WTC11 (cell line): ENCODE measurements at regions not wholly inside any gene's neighbourhood (a gene's known extent, or its start where the extent isn't known, plus 50 kb on each side); places are given as distances from the start of the nearest gene placed in this dataset.
"Not testable (repeated sequence)": the region's sequence is repeated elsewhere in the genome, so short reads cannot be mapped to it uniquely, and the experiment has no call there.

Source experiments
- ATAC-seq: fragments of 200-7000 bp; cut with Tn5 transposase; 2 replicates; pipeline ENCODE4 v1.10.0; 2021; ENCODE audit warnings: mild to moderate bottlenecking, moderate library complexity
- CTCF ChIA-PET: fragments of 300-600 bp; sonication (Branson Sonifier 250); formaldehyde crosslinking; loops from one replicate; lab custom pipeline; 2021; ENCODE audit warnings: antibody characterized with exemption; lab: Charles Lee
- POLR2A ChIA-PET: fragments of 350-600 bp; sonication (Branson Sonifier 250); formaldehyde crosslinking; loops from one replicate; lab custom pipeline; 2021; ENCODE audit warnings: antibody characterized with exemption; lab: Charles Lee
- DNase-seq: peaks from one replicate; pipeline ENCODE4 v3.0.0; 2021; ENCODE audit warnings: low spot score
- H3K27ac Mint-ChIP-seq: 2 replicates; pipeline ENCODE4 v1.8.0; 2021; ENCODE audit warnings: mixed read lengths
- H3K27me3 Mint-ChIP-seq: 2 replicates; pipeline ENCODE4 v1.8.0; 2021; ENCODE audit warnings: low read depth, mild to moderate bottlenecking, moderate library complexity, mixed read lengths
- H3K36me3 Mint-ChIP-seq: 2 replicates; pipeline ENCODE4 v1.8.0; 2021; ENCODE audit warnings: mixed read lengths
- H3K4me1 Mint-ChIP-seq: 2 replicates; pipeline ENCODE4 v1.8.0; 2022; ENCODE audit warnings: mixed read lengths
- H3K4me3 Mint-ChIP-seq: 2 replicates; pipeline ENCODE4 v1.8.0; 2021; ENCODE audit warnings: mild to moderate bottlenecking, moderate library complexity, mixed read lengths
- H3K9me3 Mint-ChIP-seq: 2 replicates; pipeline ENCODE4 v1.8.0; 2021; ENCODE audit warnings: mixed read lengths
- ARID4B ChIP-seq: sonication (generic); formaldehyde crosslinking; IDR thresholded peaks from 2 replicates; pipeline ENCODE4 v1.8.0; 2023; ENCODE audit warnings: missing genetic modification reagents, mild to moderate bottlenecking, borderline replicate concordance
- CREB1 ChIP-seq: sonication (generic); formaldehyde crosslinking; IDR thresholded peaks from 2 replicates; pipeline ENCODE4 v1.8.0; 2023; ENCODE audit warnings: mild to moderate bottlenecking, missing genetic modification reagents
- E2F4 ChIP-seq: sonication (generic); formaldehyde crosslinking; IDR thresholded peaks from 2 replicates; pipeline ENCODE4 v1.8.1; 2022; ENCODE audit warnings: low read depth, mild to moderate bottlenecking, moderate library complexity, missing genetic modification reagents, borderline replicate concordance
- FOXK1 ChIP-seq: sonication (generic); formaldehyde crosslinking; IDR thresholded peaks from 2 replicates; pipeline ENCODE4 v1.8.0; 2022; ENCODE audit warnings: mild to moderate bottlenecking, moderate library complexity, missing genetic modification reagents
- GABPB1 ChIP-seq: sonication (generic); formaldehyde crosslinking; IDR thresholded peaks from 2 replicates; pipeline ENCODE4 v1.8.1; 2023; ENCODE audit warnings: mild to moderate bottlenecking, missing genetic modification reagents
- IRF2 ChIP-seq: sonication (generic); formaldehyde crosslinking; IDR thresholded peaks from 2 replicates; pipeline ENCODE4 v1.8.0; 2022; ENCODE audit warnings: low read depth, missing genetic modification reagents, borderline replicate concordance
- KAT7 ChIP-seq: sonication (generic); formaldehyde crosslinking; IDR thresholded peaks from 2 replicates; pipeline ENCODE4 v1.8.1; 2023; ENCODE audit warnings: missing genetic modification reagents, mild to moderate bottlenecking, borderline replicate concordance
- NFATC4 ChIP-seq: fragments of 250-450 bp; sonication (Bioruptor Pico); IDR thresholded peaks from 2 replicates; pipeline ENCODE4 v1.9.0; 2021; ENCODE audit warnings: mild to moderate bottlenecking
- NR1H2 ChIP-seq: sonication (generic); formaldehyde crosslinking; IDR thresholded peaks from 2 replicates; pipeline ENCODE4 v1.9.0; 2021; ENCODE audit warnings: mild to moderate bottlenecking, moderate library complexity, missing genetic modification reagents
- PREB ChIP-seq: sonication (generic); formaldehyde crosslinking; IDR thresholded peaks from 2 replicates; pipeline ENCODE4 v1.8.1; 2022; ENCODE audit warnings: mild to moderate bottlenecking, missing genetic modification reagents, moderate library complexity, borderline replicate concordance
- TEAD1 ChIP-seq: sonication (generic); formaldehyde crosslinking; IDR thresholded peaks from 2 replicates; pipeline ENCODE4 v1.8.0; 2022; ENCODE audit warnings: mild to moderate bottlenecking, missing genetic modification reagents
- USF2 ChIP-seq: sonication (generic); formaldehyde crosslinking; IDR thresholded peaks from 2 replicates; pipeline ENCODE4 v1.8.1; 2023; ENCODE audit warnings: mild to moderate bottlenecking, missing genetic modification reagents, moderate library complexity
- ZBTB21 ChIP-seq: sonication (generic); formaldehyde crosslinking; IDR thresholded peaks from 2 replicates; pipeline ENCODE4 v1.8.1; 2023; ENCODE audit warnings: mild to moderate bottlenecking, missing genetic modification reagents, borderline replicate concordance
- ZMAT4 ChIP-seq: fragments of 250-450 bp; sonication (Bioruptor Pico); IDR thresholded peaks from 2 replicates; pipeline ENCODE4 v1.9.0; 2021; ENCODE audit warnings: mild to moderate bottlenecking
- ZNF138 ChIP-seq: sonication (generic); formaldehyde crosslinking; conservative IDR thresholded peaks from 2 replicates; pipeline ENCODE4 v1.8.1; 2022; ENCODE audit warnings: mild to moderate bottlenecking, moderate library complexity, missing genetic modification reagents
- ZNF232 ChIP-seq: sonication (generic); formaldehyde crosslinking; IDR thresholded peaks from 2 replicates; pipeline ENCODE4 v1.8.0; 2022; ENCODE audit warnings: mild to moderate bottlenecking, missing genetic modification reagents
- ZNF425 ChIP-seq: fragments of 250-450 bp; sonication (Bioruptor Pico); conservative IDR thresholded peaks from 2 replicates; pipeline ENCODE4 v1.9.0; 2021; ENCODE audit warnings: mild to moderate bottlenecking
- ZNF671 ChIP-seq: fragments of 250-450 bp; sonication (Bioruptor Pico); IDR thresholded peaks from 2 replicates; pipeline ENCODE4 v1.8.0; 2021; ENCODE audit warnings: mild to moderate bottlenecking

- DNase-seq (no peak), ATAC-seq (peak; percentile 60)
- Mint-ChIP-seq H3K36me3 (peaks cover 5% of the 10 kb centered on the region), H3K9me3 (peaks cover 25% of the 10 kb centered on the region), H3K4me1 (peaks cover 34% of the 10 kb centered on the region), H3K27ac (no peak overlapping the region), H3K4me3 (no peak overlapping the region), H3K27me3 (no peaks in the 10 kb centered on the region; the same call in 1 of the 2 replicates)
- no peak for TF ChIP-seq E2F4 (CRISPR knock-in tag)
- TF ChIP-seq KAT7, result no peak
- TF ChIP-seq ZNF671 (CRISPR knock-in tag), result no peak
- TF ChIP-seq ZNF232 (CRISPR knock-in tag), result no peak
- no peak for TF ChIP-seq IRF2 (CRISPR knock-in tag)
- TF ChIP-seq NFATC4 (CRISPR knock-in tag), result no peak
- no peak for TF ChIP-seq USF2
- TF ChIP-seq ZNF425 (CRISPR knock-in tag), result no peak
- TF ChIP-seq TEAD1 (CRISPR knock-in tag), result no peak
- no peak for TF ChIP-seq ZBTB21 (CRISPR knock-in tag)
- CTCF ChIA-PET, result interaction anchor here (0.9 to 1.3 kb wide), 6 partner anchors 9 to 65 kb away, joined by 3 to 8 read pairs (median 3); no protein-coding TSS in a partner anchor
- POLR2A ChIA-PET, result no interaction called here
These were observed 90.8 kb upstream of the EEPD1 start for GRCh38 chr7:36062154-36062815.

GRCh38 chr7:36064676-36065075 lies 88.4 kb upstream of the EEPD1 start:
- Mint-ChIP-seq H3K27ac (no peak overlapping the region), H3K36me3 (peaks cover 5% of the 10 kb centered on the region)
- CTCF ChIA-PET, result no interaction called here
- TF ChIP-seq ZMAT4, result no peak
- TF ChIP-seq, all 79 proteins: peak for 0
- Mint-ChIP-seq H3K27me3 (no peaks in the 10 kb centered on the region; the same call in 1 of the 2 replicates), H3K4me1 (peaks cover 21% of the 10 kb centered on the region), H3K9me3 (peaks cover 25% of the 10 kb centered on the region), H3K4me3 (no peak overlapping the region)
- POLR2A ChIA-PET, result no interaction called here
- DNase-seq, result no peak
- ATAC-seq, result no peak

- Mint-ChIP-seq H3K9me3 (peaks cover 21% of the 10 kb centered on the region), H3K4me1 (peaks cover 21% of the 10 kb centered on the region)
- H3K27ac Mint-ChIP-seq, CTCF ChIA-PET, H3K4me3 Mint-ChIP-seq, H3K36me3 Mint-ChIP-seq, POLR2A ChIA-PET, ATAC-seq, H3K27me3 Mint-ChIP-seq, DNase-seq: not testable (repeated sequence)
These were observed 87.3 kb upstream of the EEPD1 start for GRCh38 chr7:36065563-36066342.

- H3K27ac Mint-ChIP-seq, result no peak overlapping the region
- peaks cover 22% of the 10 kb centered on the region for H3K9me3 Mint-ChIP-seq
- peaks cover 5% of the 10 kb centered on the region for H3K36me3 Mint-ChIP-seq
- ATAC-seq (no peak), DNase-seq (no peak)
- no peak overlapping the region for H3K4me3 Mint-ChIP-seq
- ChIA-PET POLR2A (no interaction called here), CTCF (no interaction called here)
- H3K4me1 Mint-ChIP-seq, result peaks cover 21% of the 10 kb centered on the region
- no peaks in the 10 kb centered on the region; the same call in 1 of the 2 replicates for H3K27me3 Mint-ChIP-seq
- no peak for TF ChIP-seq GABPB1 (CRISPR knock-in tag)
- no peak for TF ChIP-seq NR1H2 (CRISPR knock-in tag)
- no peak for TF ChIP-seq ZNF138 (CRISPR knock-in tag)
- TF ChIP-seq ARID4B (CRISPR knock-in tag), result no peak
- TF ChIP-seq PREB, result no peak
- TF ChIP-seq FOXK1 (CRISPR knock-in tag), result no peak
- TF ChIP-seq CREB1 (CRISPR knock-in tag), result no peak
These were observed 86.8 kb upstream of the EEPD1 start for GRCh38 chr7:36066343-36066664.
